ENCODE measurements at regions not wholly inside any gene's neighbourhood (a gene's known extent, or its start where the extent isn't known, plus 50 kb on each side); places are given as distances from the start of the nearest gene placed in this dataset.

DNA sequence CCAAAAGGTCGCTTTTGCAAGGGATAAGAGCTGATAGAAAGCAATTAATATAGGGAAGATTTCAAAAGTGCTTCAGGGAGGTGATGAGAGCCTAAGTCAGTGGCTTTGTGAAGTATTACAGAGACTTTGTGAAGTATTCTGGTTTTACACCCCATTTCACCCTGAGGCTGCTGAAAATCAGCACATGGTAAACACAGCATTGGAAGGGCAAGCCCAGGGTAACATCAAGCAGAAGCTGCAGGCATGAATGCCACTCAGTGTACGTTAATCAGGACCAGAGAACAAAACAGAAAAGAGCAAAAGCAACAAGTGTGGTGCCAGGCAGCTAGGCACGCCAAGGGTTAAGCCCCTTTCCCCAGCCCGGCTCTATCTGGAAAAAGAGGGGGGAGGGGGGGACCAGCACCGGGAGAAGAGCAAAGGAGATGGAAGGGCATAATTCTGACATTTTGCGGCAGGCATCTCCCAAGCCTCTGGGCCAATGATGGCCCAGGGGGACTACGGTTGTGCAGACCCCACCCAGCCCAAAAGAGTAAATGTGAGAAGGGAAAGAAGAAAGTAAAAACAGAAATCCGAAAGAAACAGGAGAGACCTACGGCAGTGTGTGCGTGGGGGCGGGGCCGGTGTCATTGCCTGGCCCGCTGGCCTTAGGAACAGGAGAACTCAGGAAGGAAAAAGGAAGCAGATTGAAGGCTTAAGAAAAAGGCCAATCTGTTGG, 58.9 kb downstream of the DHRS2 start:
- CTCF ChIA-PET = no interaction called here
- POLR2A ChIA-PET = no interaction called here
- H3K27ac ChIP-seq (ENCODE audit: low read depth, low read length) = no peak overlapping the region
- H3K27me3 ChIP-seq (ENCODE audit: control insufficient read depth in 2 of 2, insufficient read depth in 2 of 2, low read length in 2 of 2) = peaks cover 0 to 10% of the 10 kb centered on the region in 2 donors
- no peaks in the 10 kb centered on the region for H3K9me3 ChIP-seq (ENCODE audit: control insufficient read depth in 2 of 3, low read length in 3 of 3)
- Mint-ChIP-seq H3K27me3 (peaks cover 13 to 44% (median 21%) of the 10 kb centered on the region in 5 donors), H3K4me1 (no peaks in the 10 kb centered on the region), H3K27ac (no peak overlapping the region), H3K4me3 (no peak overlapping the region), H3K9me3 (peaks cover 0 to 8% (median 0%) of the 10 kb centered on the region in 11 donors), H3K36me3 (peaks cover 0 to 7% (median 5%) of the 10 kb centered on the region in 5 donors)
- no peaks in the 10 kb centered on the region for H3K36me3 ChIP-seq (ENCODE audit: control insufficient read depth in 2 of 3, insufficient read depth in 3 of 3, low read length in 3 of 3)
- peak; percentile 34 for ATAC-seq
- no peak for DNase-seq
- no peak overlapping the region for H3K4me3 ChIP-seq (ENCODE audit: low read length)
- intact Hi-C loops (cut with micrococcal nuclease) = no loop called here
- H3K4me1 ChIP-seq (ENCODE audit: control insufficient read depth in 2 of 2, insufficient read depth in 2 of 2, low read length in 2 of 2) = no peaks in the 10 kb centered on the region

DNA sequence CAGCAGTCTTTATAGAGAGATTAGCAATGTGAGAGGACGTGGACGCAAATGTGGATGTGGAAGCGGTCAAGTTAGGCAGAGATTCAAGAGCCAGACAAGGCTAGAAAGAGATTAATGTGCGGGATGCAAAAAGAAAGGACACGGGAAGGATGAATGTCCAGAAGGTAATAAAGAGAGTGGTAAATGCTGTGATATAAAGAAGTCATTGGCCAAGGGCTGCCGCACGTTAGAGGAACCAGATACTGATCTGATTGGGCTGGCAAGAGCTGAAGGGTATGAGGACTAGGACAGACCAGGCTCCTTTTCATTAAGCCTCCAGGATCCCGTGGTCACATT, 59.5 kb downstream of the DHRS2 start:
- Mint-ChIP-seq H3K4me1 (no peaks in the 10 kb centered on the region), H3K36me3 (peaks cover 0 to 6% (median 4%) of the 10 kb centered on the region in 5 donors), H3K27ac (no peak overlapping the region), H3K4me3 (no peak overlapping the region), H3K9me3 (peaks cover 0 to 6% (median 0%) of the 10 kb centered on the region in 11 donors), H3K27me3 (peaks cover 13 to 46% (median 26%) of the 10 kb centered on the region in 5 donors)
- Histone ChIP-seq H3K4me1 (ENCODE audit: control insufficient read depth in 2 of 2, insufficient read depth in 2 of 2, low read length in 2 of 2) (no peaks in the 10 kb centered on the region), H3K9me3 (ENCODE audit: control insufficient read depth in 2 of 3, low read length in 3 of 3) (no peaks in the 10 kb centered on the region), H3K4me3 (ENCODE audit: low read length) (no peak overlapping the region), H3K27ac (ENCODE audit: low read depth, low read length) (no peak overlapping the region), H3K27me3 (ENCODE audit: control insufficient read depth in 2 of 2, insufficient read depth in 2 of 2, low read length in 2 of 2) (peaks cover 0 to 10% of the 10 kb centered on the region in 2 donors), H3K36me3 (ENCODE audit: control insufficient read depth in 2 of 3, insufficient read depth in 3 of 3, low read length in 3 of 3) (no peaks in the 10 kb centered on the region)
- POLR2A ChIA-PET = no interaction called here
- CTCF ChIA-PET = no interaction called here
- ATAC-seq (peak; percentile 31), DNase-seq (no peak)
- intact Hi-C loops (cut with micrococcal nuclease) = no loop called here

DNA sequence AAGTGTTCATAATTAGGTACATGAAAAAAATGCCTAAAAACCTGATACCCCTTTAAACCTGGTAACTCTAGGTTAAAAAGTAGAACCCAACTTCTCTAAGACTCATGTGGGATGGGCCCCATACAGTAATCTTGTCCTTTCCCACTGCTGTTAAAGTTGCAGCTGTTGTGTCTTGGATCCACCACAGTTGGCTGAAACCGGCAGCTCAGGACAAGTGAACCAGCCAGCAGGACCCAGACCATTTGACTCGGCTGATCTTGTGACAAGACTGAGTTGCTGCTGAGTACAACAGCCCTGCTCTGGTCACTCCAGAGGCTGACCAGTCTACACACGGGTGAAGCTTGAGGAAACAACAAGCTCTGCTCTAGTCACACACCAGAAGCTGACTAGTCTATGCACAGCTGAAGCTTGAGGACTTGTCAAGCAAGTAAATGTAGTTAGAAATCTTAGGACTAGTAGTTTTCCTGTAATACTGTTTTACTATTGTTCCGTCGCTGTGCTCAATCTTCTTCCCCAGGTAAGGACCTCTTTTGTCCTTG, 60.6 kb downstream of the DHRS2 start:
- Mint-ChIP-seq H3K27ac (no peak overlapping the region), H3K9me3 (no peaks in the 10 kb centered on the region), H3K4me1 (no peaks in the 10 kb centered on the region), H3K27me3 (peaks cover 10 to 45% (median 30%) of the 10 kb centered on the region in 5 donors), H3K4me3 (no peak overlapping the region), H3K36me3 (no peaks in the 10 kb centered on the region)
- H3K27me3 ChIP-seq (ENCODE audit: control insufficient read depth in 2 of 2, insufficient read depth in 2 of 2, low read length in 2 of 2) = peaks cover 0 to 10% of the 10 kb centered on the region in 2 donors
- CTCF ChIA-PET = interaction anchor here (0.7 kb wide), 1 partner anchor 15 kb away, joined by 3 read pairs; no protein-coding TSS in a partner anchor
- POLR2A ChIA-PET = no interaction called here
- no peaks in the 10 kb centered on the region for H3K9me3 ChIP-seq (ENCODE audit: control insufficient read depth in 2 of 3, low read length in 3 of 3)
- DNase-seq (no peak), ATAC-seq (no peak)
- H3K36me3 ChIP-seq (ENCODE audit: control insufficient read depth in 2 of 3, insufficient read depth in 3 of 3, low read length in 3 of 3) = no peaks in the 10 kb centered on the region
- no peak overlapping the region for H3K27ac ChIP-seq (ENCODE audit: low read depth, low read length)
- no peak overlapping the region for H3K4me3 ChIP-seq (ENCODE audit: low read length)
- intact Hi-C loops (cut with micrococcal nuclease) = no loop called here
- H3K4me1 ChIP-seq (ENCODE audit: control insufficient read depth in 2 of 2, insufficient read depth in 2 of 2, low read length in 2 of 2) = no peaks in the 10 kb centered on the region

DNA sequence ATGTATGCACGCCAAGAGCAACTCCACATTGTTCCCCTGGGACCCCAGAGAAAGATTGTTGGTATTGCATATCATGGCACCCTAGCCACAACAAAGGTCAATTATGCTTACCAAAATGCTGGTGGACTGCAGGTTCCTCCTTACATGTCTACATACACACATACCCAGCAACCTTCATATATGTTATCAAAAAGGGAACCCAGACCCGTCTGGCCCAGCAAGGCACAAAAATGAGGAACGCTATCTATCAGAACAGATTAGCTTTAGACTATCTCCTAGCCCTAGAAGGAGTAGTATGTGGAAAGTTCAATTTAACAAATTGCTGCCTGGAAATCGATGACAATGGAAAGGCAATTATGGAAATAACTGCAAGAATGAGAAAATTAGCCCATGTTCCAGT, 61.5 kb downstream of the DHRS2 start:
- H3K27ac Mint-ChIP-seq = no peak overlapping the region
- Histone ChIP-seq H3K36me3 (ENCODE audit: control insufficient read depth in 2 of 3, insufficient read depth in 3 of 3, low read length in 3 of 3) (no peaks in the 10 kb centered on the region), H3K4me1 (ENCODE audit: control insufficient read depth in 2 of 2, insufficient read depth in 2 of 2, low read length in 2 of 2) (no peaks in the 10 kb centered on the region), H3K27ac (ENCODE audit: low read depth, low read length) (no peak overlapping the region), H3K27me3 (ENCODE audit: control insufficient read depth in 2 of 2, insufficient read depth in 2 of 2, low read length in 2 of 2) (peaks cover 0 to 10% of the 10 kb centered on the region in 2 donors), H3K9me3 (ENCODE audit: control insufficient read depth in 2 of 3, low read length in 3 of 3) (no peaks in the 10 kb centered on the region), H3K4me3 (ENCODE audit: low read length) (no peak overlapping the region)
- POLR2A ChIA-PET = no interaction called here
- DNase-seq (no peak), ATAC-seq (no peak)
- intact Hi-C loops (cut with micrococcal nuclease) = no loop called here
- peaks cover 0 to 2% (median under 1%) of the 10 kb centered on the region in 11 donors for H3K9me3 Mint-ChIP-seq
- no peaks in the 10 kb centered on the region for H3K4me1 Mint-ChIP-seq
- H3K36me3 Mint-ChIP-seq = no peaks in the 10 kb centered on the region
- CTCF ChIA-PET = interaction anchor here (0.7 kb wide), 1 partner anchor 66 kb away, joined by 3 read pairs; no protein-coding TSS in a partner anchor
- no peak overlapping the region for H3K4me3 Mint-ChIP-seq
- peaks cover 12 to 45% (median 33%) of the 10 kb centered on the region in 5 donors for H3K27me3 Mint-ChIP-seq

DNA sequence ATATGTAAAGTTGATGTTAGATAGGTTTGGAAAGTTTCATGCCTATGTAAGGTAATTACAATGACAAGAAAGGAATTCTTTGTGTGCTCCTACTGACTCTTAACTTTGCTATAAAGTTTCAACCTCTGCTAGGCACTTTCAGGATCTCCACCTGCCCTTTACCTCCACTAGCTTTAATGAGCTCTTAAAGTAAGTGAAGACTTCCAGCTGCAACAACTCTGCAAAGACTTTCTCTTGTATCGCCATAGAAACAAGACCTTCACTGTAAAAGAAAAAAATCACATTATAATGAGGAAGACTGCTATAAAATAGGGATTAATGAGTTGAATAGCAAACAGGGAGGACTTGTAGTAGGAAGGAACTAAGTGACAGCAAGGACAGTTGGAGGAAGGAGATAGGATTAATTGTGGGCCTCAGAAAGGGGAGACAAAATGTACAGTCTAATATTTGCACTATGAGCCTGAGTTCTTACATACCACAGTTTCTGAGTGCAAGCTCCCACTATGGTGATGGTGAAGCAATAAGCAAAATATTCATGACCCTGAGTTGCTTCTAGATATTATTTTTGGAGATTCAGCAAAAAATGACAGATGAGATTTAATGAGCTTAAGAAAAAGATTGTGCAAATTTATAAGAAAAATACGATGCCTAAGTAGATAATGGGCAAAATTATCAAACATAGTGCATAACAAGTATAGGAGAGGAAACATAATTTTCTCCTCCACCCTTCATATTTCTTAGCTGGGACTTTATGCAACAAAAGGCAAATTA, 66.7 kb downstream of the DHRS2 start:
- Mint-ChIP-seq H3K36me3 (peaks cover 0 to 1% (median 0%) of the 10 kb centered on the region in 5 donors), H3K9me3 (peaks cover 0 to 35% (median 9%) of the 10 kb centered on the region in 11 donors), H3K4me3 (no peak overlapping the region), H3K4me1 (no peaks in the 10 kb centered on the region), H3K27ac (no peak overlapping the region), H3K27me3 (peaks cover 10 to 47% (median 34%) of the 10 kb centered on the region in 5 donors)
- ChIA-PET CTCF (no interaction called here), POLR2A (no interaction called here)
- Histone ChIP-seq H3K9me3 (ENCODE audit: control insufficient read depth in 2 of 3, low read length in 3 of 3) (peaks cover 0 to 11% (median 0%) of the 10 kb centered on the region in 3 experiments), H3K27ac (ENCODE audit: low read depth, low read length) (no peak overlapping the region), H3K4me3 (ENCODE audit: low read length) (no peak overlapping the region), H3K36me3 (ENCODE audit: control insufficient read depth in 2 of 3, insufficient read depth in 3 of 3, low read length in 3 of 3) (no peaks in the 10 kb centered on the region), H3K4me1 (ENCODE audit: control insufficient read depth in 2 of 2, insufficient read depth in 2 of 2, low read length in 2 of 2) (no peaks in the 10 kb centered on the region), H3K27me3 (ENCODE audit: control insufficient read depth in 2 of 2, insufficient read depth in 2 of 2, low read length in 2 of 2) (no peaks in the 10 kb centered on the region)
- ATAC-seq (no peak), DNase-seq (no peak)
- intact Hi-C loops (cut with micrococcal nuclease) = no loop called here

DNA sequence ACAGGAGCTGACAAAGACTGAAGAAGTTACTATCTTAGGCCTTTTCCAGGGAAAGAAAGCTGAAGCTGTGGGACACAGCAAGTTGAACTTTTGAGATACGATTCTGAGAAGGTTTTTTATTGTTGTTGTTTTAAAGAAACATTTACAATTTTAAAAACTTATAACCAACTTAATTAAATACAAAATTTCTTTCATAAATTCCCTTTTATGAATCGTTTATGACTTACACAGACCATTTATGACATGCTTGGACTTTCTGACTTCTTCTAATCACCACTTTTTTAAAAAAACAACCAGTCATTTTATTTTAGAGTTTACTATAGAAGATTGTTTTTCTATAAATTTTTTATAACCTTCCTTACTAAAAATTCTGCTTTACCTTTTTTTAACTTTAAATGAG, 68.7 kb downstream of the DHRS2 start:
- Mint-ChIP-seq H3K4me1 (no peaks in the 10 kb centered on the region), H3K36me3 (peaks cover 0 to 1% (median 0%) of the 10 kb centered on the region in 5 donors), H3K4me3 (no peak overlapping the region), H3K9me3 (peaks cover 0 to 35% (median 9%) of the 10 kb centered on the region in 11 donors), H3K27ac (no peak overlapping the region), H3K27me3 (peaks cover 6 to 41% (median 27%) of the 10 kb centered on the region in 5 donors)
- Histone ChIP-seq H3K27me3 (ENCODE audit: control insufficient read depth in 2 of 2, insufficient read depth in 2 of 2, low read length in 2 of 2) (no peaks in the 10 kb centered on the region), H3K4me1 (ENCODE audit: control insufficient read depth in 2 of 2, insufficient read depth in 2 of 2, low read length in 2 of 2) (no peaks in the 10 kb centered on the region), H3K4me3 (ENCODE audit: low read length) (no peak overlapping the region), H3K9me3 (ENCODE audit: control insufficient read depth in 2 of 3, low read length in 3 of 3) (peaks cover 0 to 11% (median 0%) of the 10 kb centered on the region in 3 experiments), H3K27ac (ENCODE audit: low read depth, low read length) (no peak overlapping the region), H3K36me3 (ENCODE audit: control insufficient read depth in 2 of 3, insufficient read depth in 3 of 3, low read length in 3 of 3) (no peaks in the 10 kb centered on the region)
- POLR2A ChIA-PET = no interaction called here
- intact Hi-C loops (cut with micrococcal nuclease) = no loop called here
- CTCF ChIA-PET = no interaction called here
- ATAC-seq = no peak
- DNase-seq = no peak

Data from naive thymus-derived CD4-positive, alpha-beta T cell (primary cell).